Keratinocyte (primary cell): ENCODE measurements at regions not wholly inside any gene's neighbourhood (a gene's known extent, or its start where the extent isn't known, plus 50 kb on each side); places are given as distances from the start of the nearest gene placed in this dataset.

ENCODE experiments used
- EZH2 ChIP-seq: IDR thresholded peaks from one replicate; pipeline ENCODE4 v1.6.1; 2012; ENCODE audit warnings: inconsistent platforms, mild to moderate bottlenecking, low read length, moderate library complexity
- TF ChIP-seq, protein P1 (sequence below), 3 experiments: IDR thresholded peaks in 1 of 3; conservative IDR thresholded peaks in 1 of 3; optimal IDR thresholded peaks in 1 of 3; 2 replicates in 2 of 3; 3 replicates in 1 of 3; pipeline versions ENCODE3 to v1.5.1; 2011; ENCODE audit warnings: low read length in 3 of 3, mild to moderate bottlenecking in 3 of 3, moderate library complexity in 2 of 3, control low read depth in 1 of 3, inconsistent platforms in 1 of 3; ENCODE audit not compliant: insufficient read depth in 2 of 3; ENCODE audit errors: extremely low read depth in 1 of 3

GRCh38 chr15:59739557-59740186, 50.6 kb upstream of the BNIP2 start:
- TF ChIP-seq EZH2 = no peak
- TF ChIP-seq, protein P1, sequence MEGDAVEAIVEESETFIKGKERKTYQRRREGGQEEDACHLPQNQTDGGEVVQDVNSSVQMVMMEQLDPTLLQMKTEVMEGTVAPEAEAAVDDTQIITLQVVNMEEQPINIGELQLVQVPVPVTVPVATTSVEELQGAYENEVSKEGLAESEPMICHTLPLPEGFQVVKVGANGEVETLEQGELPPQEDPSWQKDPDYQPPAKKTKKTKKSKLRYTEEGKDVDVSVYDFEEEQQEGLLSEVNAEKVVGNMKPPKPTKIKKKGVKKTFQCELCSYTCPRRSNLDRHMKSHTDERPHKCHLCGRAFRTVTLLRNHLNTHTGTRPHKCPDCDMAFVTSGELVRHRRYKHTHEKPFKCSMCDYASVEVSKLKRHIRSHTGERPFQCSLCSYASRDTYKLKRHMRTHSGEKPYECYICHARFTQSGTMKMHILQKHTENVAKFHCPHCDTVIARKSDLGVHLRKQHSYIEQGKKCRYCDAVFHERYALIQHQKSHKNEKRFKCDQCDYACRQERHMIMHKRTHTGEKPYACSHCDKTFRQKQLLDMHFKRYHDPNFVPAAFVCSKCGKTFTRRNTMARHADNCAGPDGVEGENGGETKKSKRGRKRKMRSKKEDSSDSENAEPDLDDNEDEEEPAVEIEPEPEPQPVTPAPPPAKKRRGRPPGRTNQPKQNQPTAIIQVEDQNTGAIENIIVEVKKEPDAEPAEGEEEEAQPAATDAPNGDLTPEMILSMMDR (optimal IDR thresholded peaks at IDR 0.05 in 1 of 3, IDR thresholded peaks at IDR 0.05 in 1 of 3, conservative IDR thresholded peaks at IDR 0.05 in 1 of 3; ENCODE audit: extremely low read depth in 1 of 3, insufficient read depth in 2 of 3, low read length in 3 of 3) = no peak
